Right cardiac atrium (tissue), 5 donors: ENCODE measurements at regions not wholly inside any gene's neighbourhood (a gene's known extent, or its start where the extent isn't known, plus 50 kb on each side); places are given as distances from the start of the nearest gene placed in this dataset.

Experiments used
- ATAC-seq, 2 donors: fragments of 200-7000 bp; cut with Tn5 transposase; one replicate each; pipeline versions ENCODE4 v1.8.0 to v1.9.1; 2020; ENCODE audit warnings: moderate library complexity in 2 of 2, mild to moderate bottlenecking in 1 of 2
- DNase-seq, 3 donors: peaks; one replicate each; pipeline ENCODE4 v3.0.0-alpha.2; 2020
- H3K27ac ChIP-seq: one replicate; pipeline ENCODE4 v1.5.1; 2013; ENCODE audit warnings: mild to moderate bottlenecking, low read length, control low read depth, moderate library complexity
- H3K27me3 ChIP-seq: one replicate; pipeline ENCODE4 v1.6.1; 2013; ENCODE audit not compliant: control insufficient read depth, insufficient read depth
- H3K4me1 ChIP-seq: one replicate; pipeline ENCODE4 v1.6.1; 2013; ENCODE audit warnings: low read length; ENCODE audit not compliant: control insufficient read depth, insufficient read depth
- H3K4me3 ChIP-seq: one replicate; pipeline ENCODE4 v1.5.1; 2013; ENCODE audit warnings: low read length, control low read depth
- H3K9me3 ChIP-seq: one replicate; pipeline ENCODE4 v1.6.1; 2013; ENCODE audit warnings: low read length; ENCODE audit not compliant: control insufficient read depth
- WGBS: extraction: QIAGEN DNeasy Blood & Tissue Kit; methylation state at CpG from one replicate; pipeline ENCODE4 v1.1.7; 2013; 5-methylcytosine and 5-hydroxymethylcytosine counted together
- intact Hi-C, 4 donors: fragments of 100-400 bp; cut with DNase I; formaldehyde crosslinking; loops; one replicate each; pipeline versions ENCODE4 v1.11.0 to v1.14.0; 2022 to 2023
- donor health status: healthy with polysubstance abuse.
- donor health status: DM: no; HTN: yes; CAD: no.
- donor health status: DM: no; HTN: no; CAD: no.
- donor health status: DM: no; HTN: yes; CAD: no; lungs with severe emphysema.
- donor health status: DM: yes; HTN: yes; CAD: no.

DNA sequence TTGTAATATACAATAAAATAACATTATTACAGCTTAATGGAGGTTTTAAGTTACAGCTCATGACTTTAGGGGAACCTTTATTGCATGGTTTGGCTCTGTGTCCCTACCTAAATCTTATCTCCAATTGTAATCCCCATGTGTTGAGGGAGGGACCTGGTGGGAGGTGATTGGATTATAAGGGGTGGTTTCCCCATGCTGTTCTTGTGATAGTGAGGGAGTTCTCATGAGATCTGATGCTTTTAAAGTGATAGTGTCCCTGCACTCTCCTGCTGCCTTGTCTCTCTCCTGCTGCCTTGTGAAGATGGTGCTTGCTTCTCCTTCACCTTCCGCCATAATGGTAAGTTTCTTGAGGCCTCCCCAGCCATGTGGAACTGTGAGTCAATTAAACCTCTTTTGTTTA is 132.1 kb upstream of the SYT1 start:
- 98% methylated on average over 1 of the region's 1 CpG for WGBS
- H3K27ac ChIP-seq = no peak overlapping the region
- ATAC-seq (no peak), DNase-seq (no peak)
- no peaks in the 10 kb centered on the region for H3K9me3 ChIP-seq
- no peaks in the 10 kb centered on the region for H3K27me3 ChIP-seq
- no peak overlapping the region for H3K4me3 ChIP-seq
- no peaks in the 10 kb centered on the region for H3K4me1 ChIP-seq
- intact Hi-C loops = no loop called here

DNA sequence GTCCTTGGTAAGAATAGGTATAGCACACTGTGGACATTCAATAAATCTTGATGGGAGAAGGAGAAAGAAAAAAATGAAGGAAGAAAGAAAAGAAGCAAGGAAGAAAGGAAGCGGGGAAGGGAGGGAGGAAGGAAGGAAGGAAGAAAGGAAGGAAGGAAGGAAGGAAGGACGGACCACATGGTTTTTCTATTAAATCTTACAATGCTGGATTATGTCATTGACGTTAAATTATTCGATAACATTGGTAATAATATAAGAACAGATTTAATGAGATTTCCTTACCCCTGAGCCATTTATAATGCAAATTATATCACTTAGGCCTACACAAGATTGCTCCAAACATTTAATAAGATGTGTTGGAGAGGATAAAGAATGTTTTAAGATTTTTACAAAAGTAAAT is 124.9 kb upstream of the SYT1 start:
- no peak overlapping the region for H3K4me3 ChIP-seq
- H3K4me1 ChIP-seq = no peaks in the 10 kb centered on the region
- H3K9me3 ChIP-seq = no peaks in the 10 kb centered on the region
- H3K27me3 ChIP-seq = no peaks in the 10 kb centered on the region
- DNase-seq (no peak), ATAC-seq (no peak)
- WGBS = 85% methylated on average over 4 of the region's 4 CpGs
- no peak overlapping the region for H3K27ac ChIP-seq
- intact Hi-C loops = no loop called here

DNA sequence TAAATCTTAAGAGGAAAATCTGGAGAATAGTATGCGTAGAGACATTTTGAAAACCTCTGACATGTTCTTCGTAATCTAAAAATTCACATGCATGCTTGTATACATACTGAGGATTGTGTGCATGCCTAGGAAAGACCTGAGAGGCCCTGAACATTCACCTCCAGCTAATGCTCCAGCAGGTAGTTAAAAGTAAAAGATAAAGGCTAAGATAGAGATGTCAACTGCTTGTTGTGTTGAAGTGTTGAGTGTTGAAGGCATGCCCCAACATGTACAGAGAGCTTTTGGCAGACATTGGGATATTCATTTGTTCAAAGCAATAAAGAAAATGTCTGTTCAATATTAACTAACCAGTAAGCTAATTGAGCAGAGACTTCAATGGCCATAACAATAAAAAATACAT is 118.6 kb upstream of the SYT1 start:
- Histone ChIP-seq H3K4me3 (no peak overlapping the region), H3K4me1 (no peaks in the 10 kb centered on the region), H3K27me3 (no peaks in the 10 kb centered on the region), H3K27ac (no peak overlapping the region), H3K9me3 (no peaks in the 10 kb centered on the region)
- ATAC-seq = no peak
- no peak for DNase-seq
- intact Hi-C loops = no loop called here
- WGBS = 69% methylated on average over 2 of the region's 2 CpGs

DNA sequence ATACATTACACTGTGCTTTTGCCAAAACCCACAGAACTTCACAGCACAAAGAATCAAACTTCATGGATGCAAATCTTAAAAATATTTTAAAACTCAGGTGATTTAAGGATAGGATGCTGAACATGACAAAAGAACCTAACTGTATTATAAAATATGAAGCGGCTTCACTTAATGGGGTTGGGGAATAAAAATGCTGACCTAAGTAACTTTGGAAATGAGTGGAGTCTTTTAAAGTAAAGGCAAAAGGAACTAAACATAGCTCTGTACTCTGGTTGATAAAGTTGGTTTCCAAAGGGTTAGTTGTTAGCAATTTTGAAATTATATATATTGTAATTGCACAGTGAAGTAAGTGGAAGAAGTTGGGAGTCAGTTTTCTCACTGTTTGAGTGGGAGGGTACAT is 111.5 kb upstream of the SYT1 start:
- Histone ChIP-seq H3K4me3 (no peak overlapping the region), H3K27me3 (no peaks in the 10 kb centered on the region), H3K4me1 (no peaks in the 10 kb centered on the region), H3K27ac (no peak overlapping the region), H3K9me3 (no peaks in the 10 kb centered on the region)
- no peak for ATAC-seq
- intact Hi-C loops = no loop called here
- DNase-seq = no peak
- WGBS = 99% methylated on average over 1 of the region's 1 CpG

DNA sequence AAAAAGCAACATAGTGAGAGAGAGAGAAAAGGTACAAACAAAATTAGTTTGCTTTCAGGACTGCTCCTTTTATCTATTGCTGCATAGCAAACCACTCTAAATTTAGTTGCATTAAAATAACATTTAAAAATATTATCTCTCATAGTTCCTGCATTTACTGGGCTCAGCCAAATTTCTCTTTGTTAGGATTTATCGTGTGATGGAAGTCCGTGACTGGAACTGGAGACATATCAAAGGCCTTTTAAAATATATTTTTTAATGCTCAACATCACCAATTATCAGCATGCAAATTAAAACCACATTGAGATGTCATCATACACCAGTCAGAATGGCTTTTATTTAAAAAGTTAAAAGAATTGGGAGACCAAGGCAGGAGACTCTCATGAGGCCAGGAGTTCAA is 107.6 kb upstream of the SYT1 start:
- Histone ChIP-seq H3K27ac (no peak overlapping the region), H3K9me3 (no peaks in the 10 kb centered on the region), H3K4me3 (no peak overlapping the region), H3K4me1 (no peaks in the 10 kb centered on the region), H3K27me3 (no peaks in the 10 kb centered on the region)
- intact Hi-C loops = no loop called here
- no peak for DNase-seq
- 31% methylated on average over 2 of the region's 2 CpGs for WGBS
- no peak for ATAC-seq

DNA sequence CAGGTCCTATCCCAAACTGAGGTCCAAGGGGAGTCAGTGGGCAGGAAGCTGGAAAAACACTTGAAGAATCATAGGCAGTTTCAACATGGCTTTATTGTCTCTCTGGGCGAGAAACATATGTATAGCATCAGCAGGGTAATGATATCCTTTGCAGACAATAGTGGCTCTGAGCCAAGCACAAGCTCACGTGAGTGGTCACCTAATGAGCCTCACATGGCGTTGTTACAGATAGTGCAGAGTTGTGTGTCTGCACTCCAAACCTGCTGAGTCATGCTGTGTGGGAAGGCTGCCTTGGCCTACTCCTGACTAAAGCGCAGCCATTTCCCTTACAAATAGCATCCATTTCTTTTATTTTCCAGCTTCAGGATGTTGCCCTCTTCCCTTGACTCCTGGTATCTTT is 105.2 kb upstream of the SYT1 start:
- Histone ChIP-seq H3K27me3 (no peaks in the 10 kb centered on the region), H3K4me3 (no peak overlapping the region), H3K27ac (no peak overlapping the region), H3K9me3 (no peaks in the 10 kb centered on the region), H3K4me1 (no peaks in the 10 kb centered on the region)
- intact Hi-C loops = no loop called here
- 54% methylated on average over 4 of the region's 4 CpGs for WGBS
- DNase-seq (no peak), ATAC-seq (no peak)

DNA sequence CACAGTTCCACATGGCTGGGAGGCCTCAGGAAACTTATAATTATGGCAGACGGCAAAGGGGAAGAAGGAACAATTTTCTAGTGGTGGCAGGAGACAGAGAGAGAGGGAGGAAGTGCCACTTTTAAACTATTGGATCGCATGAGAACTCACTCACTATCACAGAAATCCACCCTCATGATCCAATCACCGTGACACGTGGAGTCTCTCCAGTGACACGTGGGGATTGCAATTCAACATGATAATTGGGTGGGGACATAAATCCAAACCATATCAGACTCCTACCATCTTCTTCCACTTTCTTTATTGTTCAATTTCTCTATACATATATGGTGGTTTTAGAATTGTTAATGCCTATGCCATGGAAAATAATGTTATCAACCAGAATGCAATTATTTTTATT is 103.7 kb upstream of the SYT1 start:
- H3K27ac ChIP-seq = no peak overlapping the region
- no peaks in the 10 kb centered on the region for H3K4me1 ChIP-seq
- WGBS = 88% methylated on average over 5 of the region's 5 CpGs
- no peak for ATAC-seq
- H3K9me3 ChIP-seq = no peaks in the 10 kb centered on the region
- intact Hi-C loops = no loop called here
- H3K4me3 ChIP-seq = no peak overlapping the region
- no peak for DNase-seq
- H3K27me3 ChIP-seq = no peaks in the 10 kb centered on the region

DNA sequence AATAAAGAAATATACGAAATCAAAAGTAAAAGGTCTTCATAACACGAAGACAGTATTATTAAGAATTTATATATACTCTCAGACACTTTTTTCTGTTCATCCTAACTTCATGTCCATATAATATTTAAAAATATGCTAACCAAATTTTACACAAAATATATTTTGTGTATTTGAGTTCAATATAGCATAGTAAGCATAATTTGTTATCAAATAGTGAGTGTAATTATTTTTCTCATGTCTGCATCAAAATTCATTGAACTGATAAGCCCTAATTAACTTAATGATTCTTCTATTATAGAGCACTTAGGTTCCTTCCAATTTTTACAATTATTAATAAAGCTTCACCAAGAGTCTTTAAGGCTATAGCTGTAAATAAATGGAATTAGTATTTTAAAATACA is 99.7 kb upstream of the SYT1 start:
- intact Hi-C loops = no loop called here
- DNase-seq (no peak), ATAC-seq (no peak)
- no peaks in the 10 kb centered on the region for H3K9me3 ChIP-seq
- H3K4me3 ChIP-seq = no peak overlapping the region
- whole genome bisulfite sequencing = 75% methylated on average over 2 of the region's 2 CpGs
- H3K4me1 ChIP-seq = no peaks in the 10 kb centered on the region
- H3K27ac ChIP-seq = no peak overlapping the region
- H3K27me3 ChIP-seq = no peaks in the 10 kb centered on the region

DNA sequence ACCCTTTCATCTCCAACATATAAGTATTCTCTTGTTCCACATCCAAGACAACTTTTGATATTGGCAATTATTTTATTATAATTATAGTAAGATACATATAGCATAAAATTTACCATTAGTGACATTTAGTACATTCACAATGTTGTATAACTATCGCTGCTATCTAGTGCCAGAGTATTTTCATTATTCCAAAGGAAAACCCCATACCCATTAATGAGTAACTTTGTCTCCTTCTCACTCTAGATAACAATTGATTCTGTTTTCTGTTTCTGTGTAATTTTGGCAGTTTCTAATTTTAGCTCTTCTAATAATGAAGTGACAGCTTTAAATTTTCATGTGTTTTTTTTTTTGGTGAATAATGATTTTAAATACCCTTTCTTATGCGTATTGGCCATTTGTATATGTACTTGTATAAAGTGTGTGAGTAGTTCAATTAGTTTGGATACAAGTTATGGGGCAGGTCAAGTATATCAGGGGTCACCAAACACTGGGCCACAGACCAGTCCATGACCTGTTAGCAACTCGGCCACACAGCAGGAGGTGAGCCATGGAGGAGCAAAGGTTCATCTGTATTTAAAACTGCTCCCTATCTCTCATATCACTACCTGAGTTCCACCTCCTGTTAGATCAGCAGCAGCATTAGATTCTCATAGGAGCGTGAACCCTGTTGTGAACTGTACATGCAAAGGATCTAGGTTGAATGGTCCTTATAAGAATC is 97.2 kb upstream of the SYT1 start:
- ATAC-seq (no peak), DNase-seq (no peak)
- H3K4me3 ChIP-seq = no peak overlapping the region
- intact Hi-C loops = no loop called here
- no peaks in the 10 kb centered on the region for H3K9me3 ChIP-seq
- 80% methylated on average over 4 of the region's 4 CpGs for WGBS
- no peaks in the 10 kb centered on the region for H3K27me3 ChIP-seq
- H3K27ac ChIP-seq = no peak overlapping the region
- H3K4me1 ChIP-seq = no peaks in the 10 kb centered on the region

DNA sequence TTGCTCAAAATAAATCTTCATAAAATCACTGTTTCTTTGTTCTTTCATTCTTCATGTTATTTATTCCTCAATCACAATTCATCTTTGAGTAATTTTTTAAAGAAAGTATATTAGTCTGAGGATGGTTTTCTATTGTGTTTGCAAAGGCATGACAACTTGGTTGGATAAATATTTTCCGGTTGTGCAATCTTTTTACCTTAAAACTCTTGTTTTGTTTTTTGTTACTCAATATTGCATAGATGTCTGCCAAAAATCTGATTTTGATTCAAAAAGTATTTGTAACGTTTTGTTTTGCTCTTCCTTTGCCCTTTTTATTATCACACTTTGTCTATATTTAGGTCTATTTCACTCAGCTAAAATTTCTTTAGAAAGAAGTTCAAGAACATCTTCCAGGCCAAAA is 86.2 kb upstream of the SYT1 start:
- Histone ChIP-seq H3K4me1 (no peaks in the 10 kb centered on the region), H3K27me3 (no peaks in the 10 kb centered on the region), H3K27ac (no peak overlapping the region), H3K9me3 (no peaks in the 10 kb centered on the region), H3K4me3 (no peak overlapping the region)
- DNase-seq (no peak), ATAC-seq (no peak)
- intact Hi-C loops = no loop called here
- WGBS = 61% methylated on average over 2 of the region's 2 CpGs

DNA sequence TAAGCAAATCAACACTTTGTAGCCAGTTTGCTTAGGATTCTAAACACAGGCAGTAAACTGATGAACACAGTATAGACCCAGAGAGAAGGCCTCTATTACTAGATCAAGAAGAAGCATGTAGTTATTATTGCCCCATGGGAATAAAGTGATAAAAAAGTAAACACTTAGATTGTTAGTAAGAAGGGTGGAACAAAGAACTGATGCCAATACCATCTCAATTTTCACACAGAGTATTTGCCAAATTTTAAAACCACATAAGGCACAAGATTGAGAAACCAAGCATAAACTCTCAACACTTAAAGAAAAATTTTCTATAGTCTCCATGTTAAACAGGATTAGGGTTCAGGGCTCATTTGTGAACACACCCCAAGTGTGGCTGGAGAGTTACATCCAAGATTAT is 77.0 kb upstream of the SYT1 start:
- intact Hi-C loops = no loop called here
- H3K27ac ChIP-seq = no peak overlapping the region
- ATAC-seq (no peak), DNase-seq (no peak)
- H3K4me1 ChIP-seq = no peaks in the 10 kb centered on the region
- no peaks in the 10 kb centered on the region for H3K9me3 ChIP-seq
- no peaks in the 10 kb centered on the region for H3K27me3 ChIP-seq
- no peak overlapping the region for H3K4me3 ChIP-seq

DNA sequence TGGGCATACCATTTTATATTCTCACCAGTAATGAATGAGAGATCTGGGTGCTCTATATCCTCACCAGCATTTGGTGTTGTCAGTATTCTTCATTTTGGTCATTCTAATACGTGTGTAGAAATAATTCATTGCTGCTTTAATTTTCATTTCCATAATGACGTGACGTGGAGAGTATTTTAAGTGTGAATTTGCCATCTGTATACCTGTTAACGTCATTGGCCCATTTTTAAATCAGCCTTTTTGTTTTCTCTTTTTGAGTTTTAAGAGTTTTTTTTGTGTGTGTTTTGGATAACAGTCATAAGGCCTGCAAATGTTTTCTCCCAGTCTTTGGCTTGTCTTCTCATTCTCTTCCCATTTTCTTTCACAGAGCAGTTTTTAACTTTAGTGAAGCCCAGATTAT is 74.4 kb upstream of the SYT1 start:
- ATAC-seq (no peak), DNase-seq (no peak)
- WGBS = 79% methylated on average over 4 of the region's 4 CpGs
- intact Hi-C loops = no loop called here
- H3K4me3 ChIP-seq = no peak overlapping the region
- H3K4me1 ChIP-seq = no peaks in the 10 kb centered on the region
- H3K9me3 ChIP-seq = no peaks in the 10 kb centered on the region
- no peak overlapping the region for H3K27ac ChIP-seq
- H3K27me3 ChIP-seq = no peaks in the 10 kb centered on the region
